Karpas-422 (cell line): ENCODE measurements at regions not wholly inside any gene's neighbourhood (a gene's known extent, or its start where the extent isn't known, plus 50 kb on each side); places are given as distances from the start of the nearest gene placed in this dataset.

Source experiments
- DNase-seq: peaks from one replicate; pipeline ENCODE4 v3.0.0-alpha.2; 2015
- H2AFZ ChIP-seq: fragments of 200-600 bp; sonication (generic); 2 replicates; pipeline ENCODE4 v1.6.1; 2014; ENCODE audit warnings: antibody characterized with exemption, low read length, mixed read lengths
- H3K27ac ChIP-seq: fragments of 200-600 bp; sonication (generic); 2 replicates; pipeline ENCODE4 v1.5.1; 2014; ENCODE audit warnings: mild to moderate bottlenecking, low read length, moderate library complexity
- H3K27me3 ChIP-seq: fragments of 200-600 bp; sonication (generic); 2 replicates; pipeline ENCODE4 v1.6.1; 2014; ENCODE audit warnings: low read length, mixed read lengths
- H3K36me3 ChIP-seq: fragments of 200-600 bp; sonication (generic); 2 replicates; pipeline ENCODE4 v1.6.1; 2014; ENCODE audit warnings: low read length, mixed read lengths; ENCODE audit not compliant: insufficient read depth
- H3K4me1 ChIP-seq: fragments of 200-600 bp; sonication (generic); 2 replicates; pipeline ENCODE4 v1.6.1; 2014; ENCODE audit warnings: mild to moderate bottlenecking, low read length, mixed read lengths
- H3K4me2 ChIP-seq: fragments of 200-600 bp; sonication (generic); 2 replicates; pipeline ENCODE4 v1.6.1; 2014; ENCODE audit warnings: low read length, low read depth, mild to moderate bottlenecking; ENCODE audit not compliant: poor library complexity, severe bottlenecking
- H3K4me3 ChIP-seq: fragments of 200-600 bp; sonication (generic); 2 replicates; pipeline ENCODE4 v1.5.1; 2014; ENCODE audit warnings: mild to moderate bottlenecking, antibody characterized with exemption, low read length, mixed read lengths
- H3K79me2 ChIP-seq: fragments of 200-600 bp; sonication (generic); 2 replicates; pipeline ENCODE4 v1.6.1; 2014; ENCODE audit warnings: mild to moderate bottlenecking, low read length, mixed read lengths
- H3K9ac ChIP-seq: fragments of 200-600 bp; sonication (generic); 2 replicates; pipeline ENCODE4 v1.6.0; 2014; ENCODE audit warnings: low read length
- H3K9me2 ChIP-seq: fragments of 200-600 bp; sonication (generic), shearing (Covaris generic); replicated peaks from 2 replicates; pipeline ENCODE4 v1.6.0; 2014; ENCODE audit warnings: mild to moderate bottlenecking, low read length, moderate library complexity; ENCODE audit not compliant: insufficient read depth
- H3K9me3 ChIP-seq: fragments of 300-700, 200-600 bp; sonication (generic); 2 replicates; pipeline ENCODE4 v1.6.1; 2014; ENCODE audit warnings: low read length, mixed read lengths
- H4K20me1 ChIP-seq: fragments of 200-600 bp; sonication (generic); 2 replicates; pipeline ENCODE4 v1.6.1; 2014; ENCODE audit warnings: mild to moderate bottlenecking, antibody characterized with exemption, low read length, low read depth; ENCODE audit not compliant: insufficient read depth

DNA sequence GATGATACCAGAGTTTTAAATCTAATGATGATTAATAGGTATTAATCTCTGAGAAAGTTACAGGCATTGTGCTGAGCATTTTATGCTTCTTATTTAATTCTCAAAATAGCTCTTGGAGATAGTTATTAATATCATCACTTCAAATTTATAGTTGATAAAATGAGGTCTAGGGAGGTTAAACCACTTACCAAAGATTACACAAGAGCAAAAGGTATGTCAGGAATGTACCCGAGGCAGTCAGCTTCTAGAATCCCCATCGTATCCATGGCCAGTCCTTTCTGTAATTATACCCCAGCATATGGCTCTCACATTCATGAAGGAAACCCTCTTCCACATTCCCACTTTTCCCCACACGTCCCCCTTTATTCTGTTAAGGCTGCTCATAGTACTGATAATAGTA is 421.3 kb downstream of the PYDC2 start:
- Histone ChIP-seq H2AFZ (no peak overlapping the region), H3K4me3 (no peak overlapping the region), H3K9me2 (no peaks in the 10 kb centered on the region), H3K27me3 (no peaks in the 10 kb centered on the region), H3K4me2 (no peak overlapping the region), H3K9me3 (no peaks in the 10 kb centered on the region), H3K79me2 (no peaks in the 10 kb centered on the region), H3K4me1 (no peaks in the 10 kb centered on the region), H4K20me1 (no peaks in the 10 kb centered on the region), H3K27ac (no peak overlapping the region), H3K9ac (no peak overlapping the region), H3K36me3 (no peaks in the 10 kb centered on the region)
- DNase-seq: no peak

DNA sequence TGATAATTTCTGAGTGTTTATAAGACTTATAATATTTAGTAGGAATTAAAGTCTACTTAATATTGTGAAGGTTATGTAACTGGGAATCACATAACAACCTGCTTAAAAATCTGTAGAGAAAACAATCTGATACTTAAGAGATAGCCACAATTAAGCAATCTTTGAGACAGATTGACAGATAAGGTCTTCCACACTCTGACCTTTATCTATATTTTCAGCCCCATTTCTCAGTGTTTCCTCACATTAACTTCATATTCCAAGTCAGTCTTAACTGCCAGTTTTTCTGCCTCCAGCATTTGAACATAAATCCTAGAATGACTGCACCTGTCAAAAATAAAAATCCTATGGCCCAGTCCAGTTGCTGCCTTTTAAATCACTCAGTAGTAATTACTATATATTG is 423.2 kb downstream of the PYDC2 start:
- H3K79me2 ChIP-seq: no peaks in the 10 kb centered on the region
- no peaks in the 10 kb centered on the region for H3K27me3 ChIP-seq
- H4K20me1 ChIP-seq: no peaks in the 10 kb centered on the region
- no peak overlapping the region for H3K9ac ChIP-seq
- H3K9me2 ChIP-seq: no peaks in the 10 kb centered on the region
- no peak for DNase-seq
- no peak overlapping the region for H2AFZ ChIP-seq
- H3K4me3 ChIP-seq: no peak overlapping the region
- H3K27ac ChIP-seq: no peak overlapping the region
- no peaks in the 10 kb centered on the region for H3K36me3 ChIP-seq
- H3K4me2 ChIP-seq: no peak overlapping the region
- no peaks in the 10 kb centered on the region for H3K9me3 ChIP-seq
- H3K4me1 ChIP-seq: no peaks in the 10 kb centered on the region

DNA sequence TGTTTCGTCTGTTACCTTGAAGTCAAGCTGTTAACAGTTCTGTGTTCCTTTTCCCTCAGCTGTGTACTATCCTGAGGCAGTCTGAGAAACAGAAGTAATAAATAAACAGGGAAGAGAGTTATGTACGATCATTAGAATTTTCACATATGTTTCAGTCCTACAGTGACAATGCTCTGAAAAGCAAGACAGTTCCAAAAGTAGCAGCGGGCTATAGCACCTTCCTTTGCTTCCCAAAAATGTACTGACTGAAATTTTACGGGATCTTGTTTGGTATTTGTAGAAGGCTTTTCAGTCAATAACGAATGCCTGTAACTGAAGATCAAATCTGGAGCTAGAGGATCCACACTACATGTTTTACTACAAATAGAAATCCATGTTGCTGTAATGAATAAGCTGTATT is 428.1 kb downstream of the PYDC2 start:
- Histone ChIP-seq H3K9ac (no peak overlapping the region), H2AFZ (no peak overlapping the region), H3K4me1 (no peaks in the 10 kb centered on the region), H3K9me3 (no peaks in the 10 kb centered on the region), H3K36me3 (no peaks in the 10 kb centered on the region), H3K79me2 (no peaks in the 10 kb centered on the region), H3K4me3 (no peak overlapping the region), H3K9me2 (no peaks in the 10 kb centered on the region), H3K27me3 (no peaks in the 10 kb centered on the region), H3K27ac (no peak overlapping the region), H3K4me2 (no peak overlapping the region), H4K20me1 (no peaks in the 10 kb centered on the region)
- no peak for DNase-seq

DNA sequence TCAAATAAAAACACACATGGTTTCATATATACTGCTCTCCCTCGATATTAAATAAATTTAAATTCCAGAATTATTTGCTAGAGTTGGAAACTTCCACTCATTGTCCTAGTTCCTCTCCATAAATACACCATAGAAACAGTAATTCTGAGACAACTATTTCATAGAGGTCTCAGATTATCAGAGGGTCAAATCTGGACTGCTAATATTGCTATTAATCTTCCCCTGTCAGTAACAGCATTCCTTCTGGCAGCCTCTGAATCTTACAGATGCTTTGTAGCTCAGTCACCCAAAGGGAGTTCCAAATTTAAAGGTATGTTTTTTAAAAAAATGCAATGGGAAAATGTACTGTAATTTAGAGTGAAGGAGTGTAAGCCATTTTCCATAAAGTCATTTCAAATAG is 428.8 kb downstream of the PYDC2 start:
- Histone ChIP-seq H4K20me1 (no peaks in the 10 kb centered on the region), H3K9me2 (no peaks in the 10 kb centered on the region), H3K27me3 (no peaks in the 10 kb centered on the region), H3K9me3 (no peaks in the 10 kb centered on the region), H3K4me3 (no peak overlapping the region), H3K36me3 (no peaks in the 10 kb centered on the region), H3K9ac (no peak overlapping the region), H3K4me1 (no peaks in the 10 kb centered on the region), H3K4me2 (no peak overlapping the region), H3K79me2 (no peaks in the 10 kb centered on the region), H3K27ac (no peak overlapping the region), H2AFZ (no peak overlapping the region)
- DNase-seq: no peak

DNA sequence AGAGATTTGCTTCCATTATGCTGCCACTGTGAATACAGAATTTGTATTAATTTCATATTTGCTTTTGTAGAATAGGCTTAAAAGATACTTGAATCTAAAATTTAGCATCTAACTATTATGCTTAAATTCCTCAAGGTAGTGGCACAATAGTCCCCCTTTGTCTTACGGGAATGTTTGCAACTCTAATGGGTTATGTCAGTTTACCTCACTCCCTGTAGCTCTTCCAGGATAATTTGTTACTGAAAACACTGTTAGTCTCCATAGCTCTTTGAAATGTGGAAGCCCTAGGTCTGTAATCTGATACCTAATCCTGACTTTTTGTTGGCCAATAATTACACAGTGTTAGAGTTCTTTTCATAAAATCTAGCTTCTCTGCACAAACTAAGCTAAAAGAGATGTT is 433.4 kb downstream of the PYDC2 start:
- no peaks in the 10 kb centered on the region for H3K9me3 ChIP-seq
- H3K27ac ChIP-seq: no peak overlapping the region
- no peak overlapping the region for H3K4me3 ChIP-seq
- no peaks in the 10 kb centered on the region for H3K36me3 ChIP-seq
- no peak overlapping the region for H3K4me2 ChIP-seq
- no peaks in the 10 kb centered on the region for H4K20me1 ChIP-seq
- H3K9ac ChIP-seq: no peak overlapping the region
- no peaks in the 10 kb centered on the region for H3K9me2 ChIP-seq
- no peak overlapping the region for H2AFZ ChIP-seq
- H3K79me2 ChIP-seq: no peaks in the 10 kb centered on the region
- DNase-seq: no peak
- no peaks in the 10 kb centered on the region for H3K4me1 ChIP-seq
- H3K27me3 ChIP-seq: no peaks in the 10 kb centered on the region

DNA sequence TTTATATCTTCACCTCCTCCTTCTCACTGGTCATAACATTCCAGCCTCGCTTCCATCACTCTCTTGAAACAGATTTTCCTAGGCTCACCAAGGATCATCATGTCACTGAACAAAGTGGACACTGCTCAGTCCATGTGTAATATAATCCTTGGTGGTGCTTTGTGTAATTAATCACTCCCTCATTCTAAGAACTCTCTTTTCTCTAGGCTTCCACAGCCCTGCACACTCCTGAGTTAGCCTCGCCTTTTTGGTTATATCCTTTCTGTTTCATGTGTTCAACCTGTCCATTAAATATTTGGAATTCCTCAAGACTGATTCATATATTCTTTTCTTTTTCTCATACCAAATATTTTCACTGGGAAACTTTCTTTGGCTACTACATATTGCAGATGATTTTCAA is 440.8 kb downstream of the PYDC2 start:
- H3K9me2 ChIP-seq: no peaks in the 10 kb centered on the region
- no peaks in the 10 kb centered on the region for H4K20me1 ChIP-seq
- no peaks in the 10 kb centered on the region for H3K27me3 ChIP-seq
- no peak overlapping the region for H3K4me2 ChIP-seq
- H3K27ac ChIP-seq: no peak overlapping the region
- H3K36me3 ChIP-seq: no peaks in the 10 kb centered on the region
- no peak overlapping the region for H3K4me3 ChIP-seq
- no peak for DNase-seq
- H3K79me2 ChIP-seq: no peaks in the 10 kb centered on the region
- H3K9ac ChIP-seq: no peak overlapping the region
- no peaks in the 10 kb centered on the region for H3K4me1 ChIP-seq
- no peaks in the 10 kb centered on the region for H3K9me3 ChIP-seq
- no peak overlapping the region for H2AFZ ChIP-seq

DNA sequence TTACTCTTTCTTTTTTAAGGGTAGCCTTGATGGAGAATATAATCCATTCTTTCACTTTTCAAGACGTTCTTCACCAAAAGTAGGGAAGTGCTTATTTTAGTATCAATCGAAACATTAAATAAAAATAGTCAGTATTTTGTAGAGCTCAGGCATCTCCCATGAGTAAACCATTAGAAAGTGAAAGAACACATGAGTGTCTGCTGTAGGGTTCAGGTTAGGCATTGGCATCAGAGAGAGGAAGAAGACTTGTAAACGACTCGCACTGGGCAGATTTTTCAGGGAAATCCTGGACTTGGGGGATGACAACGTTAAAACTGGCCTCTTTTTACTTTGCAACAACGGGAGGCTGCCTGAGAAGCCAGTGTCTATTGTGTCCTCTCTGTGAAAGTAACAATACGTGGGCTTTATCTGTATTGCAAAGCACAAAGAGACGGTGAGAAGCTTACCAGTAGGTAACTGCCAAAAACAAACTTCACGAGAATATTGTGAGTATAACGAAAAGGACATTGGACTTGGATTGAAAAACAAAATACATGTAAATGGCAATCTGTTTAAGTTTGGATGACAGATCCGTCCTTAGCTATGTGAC is 451.7 kb downstream of the PYDC2 start:
- Histone ChIP-seq H3K79me2 (no peaks in the 10 kb centered on the region), H3K27me3 (no peaks in the 10 kb centered on the region), H3K9ac (no peak overlapping the region), H3K27ac (no peak overlapping the region), H3K4me3 (no peak overlapping the region), H3K9me2 (no peaks in the 10 kb centered on the region), H3K4me2 (no peak overlapping the region), H3K9me3 (no peaks in the 10 kb centered on the region), H3K4me1 (no peaks in the 10 kb centered on the region), H2AFZ (no peak overlapping the region), H3K36me3 (no peaks in the 10 kb centered on the region), H4K20me1 (no peaks in the 10 kb centered on the region)
- no peak for DNase-seq

DNA sequence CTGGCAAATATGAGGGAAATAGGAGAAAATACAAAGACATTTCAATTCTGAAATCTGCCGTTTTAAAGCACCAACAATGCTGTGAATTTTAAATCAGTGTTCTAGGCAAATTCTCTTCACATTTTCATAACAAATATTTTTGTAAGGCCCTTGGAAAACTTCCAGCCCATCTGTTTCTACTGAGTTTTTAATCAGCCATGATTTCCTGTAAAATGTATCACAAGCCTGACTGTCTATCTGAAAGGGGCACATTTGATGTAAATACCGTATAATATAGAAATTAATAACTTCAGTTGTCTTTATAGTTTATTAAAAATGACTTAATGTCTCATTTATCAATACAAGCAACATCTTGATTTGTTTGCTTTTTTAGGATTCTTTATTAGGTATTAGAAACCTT is 454.7 kb downstream of the PYDC2 start:
- no peaks in the 10 kb centered on the region for H3K4me1 ChIP-seq
- H4K20me1 ChIP-seq: no peaks in the 10 kb centered on the region
- H3K27me3 ChIP-seq: no peaks in the 10 kb centered on the region
- H3K36me3 ChIP-seq: no peaks in the 10 kb centered on the region
- no peak overlapping the region for H3K27ac ChIP-seq
- DNase-seq: no peak
- no peak overlapping the region for H2AFZ ChIP-seq
- no peak overlapping the region for H3K9ac ChIP-seq
- no peaks in the 10 kb centered on the region for H3K79me2 ChIP-seq
- no peaks in the 10 kb centered on the region for H3K9me2 ChIP-seq
- H3K4me3 ChIP-seq: no peak overlapping the region
- H3K4me2 ChIP-seq: no peak overlapping the region
- H3K9me3 ChIP-seq: no peaks in the 10 kb centered on the region

DNA sequence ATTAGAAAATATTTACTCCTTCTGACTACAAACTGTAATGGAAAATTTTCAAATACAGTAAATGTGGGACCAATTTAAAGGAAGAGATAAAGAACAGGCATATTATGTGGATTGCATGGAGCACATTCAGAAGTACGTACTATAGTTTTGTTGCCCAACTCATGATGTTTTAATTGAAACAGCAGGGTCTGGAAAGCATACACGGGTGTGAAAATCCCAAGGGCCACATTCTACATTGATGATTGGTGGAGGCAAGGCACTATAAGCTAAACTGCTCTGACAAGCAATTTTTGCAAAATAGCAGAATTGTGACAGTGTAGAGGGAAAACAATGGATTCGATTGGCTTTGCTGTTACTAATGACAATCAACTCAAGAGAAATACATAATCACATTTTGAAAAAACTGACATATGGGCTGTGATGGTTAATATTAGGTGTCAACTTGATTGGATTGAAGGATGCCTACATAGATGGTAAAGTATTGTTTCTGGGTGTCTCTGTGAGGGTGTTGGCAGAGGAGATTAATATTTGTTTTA is 458.6 kb downstream of the PYDC2 start:
- no peak overlapping the region for H3K27ac ChIP-seq
- H3K4me3 ChIP-seq: no peak overlapping the region
- no peaks in the 10 kb centered on the region for H3K79me2 ChIP-seq
- no peaks in the 10 kb centered on the region for H3K27me3 ChIP-seq
- H3K4me1 ChIP-seq: no peaks in the 10 kb centered on the region
- no peak overlapping the region for H3K4me2 ChIP-seq
- H3K9me3 ChIP-seq: no peaks in the 10 kb centered on the region
- H4K20me1 ChIP-seq: no peaks in the 10 kb centered on the region
- DNase-seq: no peak
- no peak overlapping the region for H2AFZ ChIP-seq
- no peaks in the 10 kb centered on the region for H3K36me3 ChIP-seq
- H3K9ac ChIP-seq: no peak overlapping the region
- H3K9me2 ChIP-seq: no peaks in the 10 kb centered on the region
